DND-41 (cell line): ENCODE measurements at regions not wholly inside any gene's neighbourhood (a gene's known extent, or its start where the extent isn't known, plus 50 kb on each side); places are given as distances from the start of the nearest gene placed in this dataset.

Experiments
- ATAC-seq: fragments of 200-7000 bp; cut with Tn5 transposase; 3 replicates; pipeline ENCODE4 v1.9.1; 2021; ENCODE audit warnings: low read depth; ENCODE audit not compliant: insufficient read depth
- DNase-seq: peaks from one replicate; pipeline ENCODE4 v3.0.0-alpha.2; 2020
- H2AFZ ChIP-seq: 2 replicates; pipeline ENCODE4 v1.6.0; 2012; ENCODE audit warnings: low read depth, low read length
- H3K27ac ChIP-seq: 2 replicates; pipeline ENCODE4 v1.5.1; 2012; ENCODE audit warnings: low read length, inconsistent platforms
- H3K27me3 ChIP-seq: fragments of 200-600 bp; sonication (generic); 2 replicates; pipeline ENCODE4 v1.6.0; 2012; ENCODE audit warnings: low read length, mild to moderate bottlenecking, inconsistent platforms; ENCODE audit not compliant: insufficient read depth, poor library complexity
- H3K36me3 ChIP-seq: 2 replicates; pipeline ENCODE4 v1.5.1; 2012; ENCODE audit warnings: low read length, inconsistent platforms; ENCODE audit not compliant: insufficient read depth
- H3K4me1 ChIP-seq: 2 replicates; pipeline ENCODE4 v1.5.1; 2012; ENCODE audit warnings: mild to moderate bottlenecking, low read length; ENCODE audit not compliant: insufficient read depth
- H3K4me2 ChIP-seq: 2 replicates; pipeline ENCODE4 v1.6.0; 2012; ENCODE audit warnings: mild to moderate bottlenecking, moderate library complexity, low read length, inconsistent platforms; ENCODE audit not compliant: insufficient read depth
- H3K4me3 ChIP-seq, 2 experiments: fragments of 200-600 bp in 1 of 2; shearing (Covaris generic) in 1 of 2; 2 replicates each; pipeline ENCODE4 v1.5.1; 2012 to 2016; ENCODE audit warnings: inconsistent platforms in 2 of 2, low read length in 2 of 2, mild to moderate bottlenecking in 2 of 2, low read depth in 1 of 2, moderate library complexity in 1 of 2
- H3K79me2 ChIP-seq: 2 replicates; pipeline ENCODE4 v1.6.0; 2012; ENCODE audit warnings: low read length, inconsistent platforms; ENCODE audit not compliant: insufficient read depth
- H3K9ac ChIP-seq: 2 replicates; pipeline ENCODE4 v1.6.0; 2012; ENCODE audit warnings: low read depth, mild to moderate bottlenecking, inconsistent platforms, low read length, moderate library complexity
- H3K9me3 ChIP-seq: 2 replicates; pipeline ENCODE4 v1.5.1; 2012; ENCODE audit warnings: low read length, moderate library complexity, mild to moderate bottlenecking, inconsistent platforms; ENCODE audit not compliant: insufficient read depth, severe bottlenecking
- H4K20me1 ChIP-seq: 2 replicates; pipeline ENCODE4 v1.6.0; 2012; ENCODE audit warnings: low read length; ENCODE audit not compliant: insufficient read depth
- EZH2 ChIP-seq: IDR thresholded peaks from 3 replicates; pipeline ENCODE4 v1.6.1; 2012; ENCODE audit warnings: borderline replicate concordance, low read depth, mild to moderate bottlenecking, moderate library complexity, low read length, inconsistent platforms; ENCODE audit not compliant: severe bottlenecking
- TF ChIP-seq, protein P1 (sequence below): IDR thresholded peaks from 2 replicates; pipeline ENCODE4 v1.5.1; 2012; ENCODE audit warnings: borderline replicate concordance, low read length, moderate library complexity, mild to moderate bottlenecking; ENCODE audit not compliant: poor library complexity, severe bottlenecking; ENCODE audit errors: extremely low read depth

DNA sequence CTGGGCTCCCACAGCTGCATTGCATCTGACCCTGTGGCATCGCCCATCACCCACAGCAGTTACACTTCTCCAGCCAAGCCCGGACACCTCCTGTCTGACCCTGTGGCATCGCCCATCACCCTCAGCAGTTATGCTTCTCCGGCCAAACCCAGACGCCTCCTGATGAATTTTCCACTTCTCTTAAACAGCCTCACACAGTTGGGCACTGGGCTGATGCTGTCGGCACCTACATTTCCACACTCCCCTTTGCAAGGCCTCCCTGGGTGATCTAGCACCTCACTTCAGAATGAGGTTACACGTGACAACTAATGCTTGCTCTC lies 175.2 kb upstream of the ARID1B start:
- H3K9me3 ChIP-seq, result no peaks in the 10 kb centered on the region
- no peak overlapping the region for H2AFZ ChIP-seq
- no peak overlapping the region for H3K9ac ChIP-seq
- no peak overlapping the region for H3K4me3 ChIP-seq
- no peaks in the 10 kb centered on the region for H3K4me1 ChIP-seq
- no peaks in the 10 kb centered on the region for H3K36me3 ChIP-seq
- ATAC-seq, result no peak
- H3K27me3 ChIP-seq, result no peaks in the 10 kb centered on the region
- no peak for DNase-seq
- TF ChIP-seq, protein P1, sequence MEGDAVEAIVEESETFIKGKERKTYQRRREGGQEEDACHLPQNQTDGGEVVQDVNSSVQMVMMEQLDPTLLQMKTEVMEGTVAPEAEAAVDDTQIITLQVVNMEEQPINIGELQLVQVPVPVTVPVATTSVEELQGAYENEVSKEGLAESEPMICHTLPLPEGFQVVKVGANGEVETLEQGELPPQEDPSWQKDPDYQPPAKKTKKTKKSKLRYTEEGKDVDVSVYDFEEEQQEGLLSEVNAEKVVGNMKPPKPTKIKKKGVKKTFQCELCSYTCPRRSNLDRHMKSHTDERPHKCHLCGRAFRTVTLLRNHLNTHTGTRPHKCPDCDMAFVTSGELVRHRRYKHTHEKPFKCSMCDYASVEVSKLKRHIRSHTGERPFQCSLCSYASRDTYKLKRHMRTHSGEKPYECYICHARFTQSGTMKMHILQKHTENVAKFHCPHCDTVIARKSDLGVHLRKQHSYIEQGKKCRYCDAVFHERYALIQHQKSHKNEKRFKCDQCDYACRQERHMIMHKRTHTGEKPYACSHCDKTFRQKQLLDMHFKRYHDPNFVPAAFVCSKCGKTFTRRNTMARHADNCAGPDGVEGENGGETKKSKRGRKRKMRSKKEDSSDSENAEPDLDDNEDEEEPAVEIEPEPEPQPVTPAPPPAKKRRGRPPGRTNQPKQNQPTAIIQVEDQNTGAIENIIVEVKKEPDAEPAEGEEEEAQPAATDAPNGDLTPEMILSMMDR, result no peak
- TF ChIP-seq EZH2, result no peak
- H3K27ac ChIP-seq, result no peak overlapping the region
- no peaks in the 10 kb centered on the region for H4K20me1 ChIP-seq
- H3K79me2 ChIP-seq, result no peaks in the 10 kb centered on the region
- no peak overlapping the region for H3K4me2 ChIP-seq

- H2AFZ ChIP-seq, result no peak overlapping the region
Observed at GRCh38 chr6:156601152-156602065, 175.8 kb upstream of the ARID1B start.

GRCh38 chr6:156600678-156601077 lies 176.5 kb upstream of the ARID1B start:
- no peak overlapping the region for H3K9ac ChIP-seq
- TF ChIP-seq, protein P1, result no peak
- TF ChIP-seq EZH2, result no peak
- H3K27me3 ChIP-seq, result no peaks in the 10 kb centered on the region
- DNase-seq (no peak), ATAC-seq (no peak)
- H3K9me3 ChIP-seq, result no peaks in the 10 kb centered on the region
- no peak overlapping the region for H2AFZ ChIP-seq
- no peaks in the 10 kb centered on the region for H3K36me3 ChIP-seq
- no peaks in the 10 kb centered on the region for H3K4me1 ChIP-seq
- H3K4me2 ChIP-seq, result no peak overlapping the region
- no peaks in the 10 kb centered on the region for H4K20me1 ChIP-seq
- H3K79me2 ChIP-seq, result no peaks in the 10 kb centered on the region
- H3K4me3 ChIP-seq, result no peak overlapping the region
- H3K27ac ChIP-seq, result no peak overlapping the region

More at GRCh38 chr6:156601152-156602065, 175.8 kb upstream of the ARID1B start:
- Histone ChIP-seq H3K4me1 (no peaks in the 10 kb centered on the region), H3K36me3 (no peaks in the 10 kb centered on the region), H3K79me2 (no peaks in the 10 kb centered on the region), H3K27ac (no peak overlapping the region), H3K4me2 (no peak overlapping the region), H3K27me3 (no peaks in the 10 kb centered on the region), H4K20me1 (no peaks in the 10 kb centered on the region), H3K9ac (no peak overlapping the region), H3K4me3 (no peak overlapping the region), H3K9me3 (no peaks in the 10 kb centered on the region)
- ATAC-seq, result no peak
- no peak for DNase-seq
- no peak for TF ChIP-seq EZH2

- Histone ChIP-seq H3K79me2 (no peaks in the 10 kb centered on the region), H3K4me1 (no peaks in the 10 kb centered on the region), H3K27me3 (no peaks in the 10 kb centered on the region), H3K9me3 (no peaks in the 10 kb centered on the region), H3K36me3 (no peaks in the 10 kb centered on the region), H3K4me2 (no peak overlapping the region), H3K4me3 (no peak overlapping the region), H3K9ac (no peak overlapping the region), H3K27ac (no peak overlapping the region), H2AFZ (no peak overlapping the region), H4K20me1 (no peaks in the 10 kb centered on the region)
- no peak for TF ChIP-seq EZH2
- TF ChIP-seq, protein P1, result no peak
- ATAC-seq (no peak), DNase-seq (no peak)
Observed at GRCh38 chr6:156599978-156600590, 177.1 kb upstream of the ARID1B start.
